ENCODE measurements at regions not wholly inside any gene's neighbourhood (a gene's known extent, or its start where the extent isn't known, plus 50 kb on each side); places are given as distances from the start of the nearest gene placed in this dataset.

GRCh38 chr5:120386981-120387380, 77.1 kb upstream of the PRR16 start:
- no peak for TF ChIP-seq CTCF (IDR thresholded peaks at IDR 0.05)
- no peak for TF ChIP-seq POLR2A (IDR thresholded peaks at IDR 0.05)
- no peak for TF ChIP-seq POLR2AphosphoS5 (IDR thresholded peaks at IDR 0.05)
